GM23248 (cell line): ENCODE measurements at regions not wholly inside any gene's neighbourhood (a gene's known extent, or its start where the extent isn't known, plus 50 kb on each side); places are given as distances from the start of the nearest gene placed in this dataset.
"Not testable (repeated sequence)": the region's sequence is repeated elsewhere in the genome, so short reads cannot be mapped to it uniquely, and the experiment has no call there.

Source experiments
- EZH2 ChIP-seq: fragments of 200-600 bp; sonication (generic); IDR thresholded peaks from 2 replicates; pipeline ENCODE4 v1.6.1; 2018; ENCODE audit warnings: antibody characterized with exemption, mild to moderate bottlenecking; ENCODE audit not compliant: insufficient read depth, poor library complexity, severe bottlenecking
- EZH2phosphoT487 ChIP-seq: fragments of 200-600 bp; sonication (generic); IDR thresholded peaks from 2 replicates; pipeline ENCODE4 v1.6.1; 2018; ENCODE audit warnings: antibody characterized with exemption, moderate library complexity, mild to moderate bottlenecking, low read depth; ENCODE audit not compliant: insufficient read depth

DNA sequence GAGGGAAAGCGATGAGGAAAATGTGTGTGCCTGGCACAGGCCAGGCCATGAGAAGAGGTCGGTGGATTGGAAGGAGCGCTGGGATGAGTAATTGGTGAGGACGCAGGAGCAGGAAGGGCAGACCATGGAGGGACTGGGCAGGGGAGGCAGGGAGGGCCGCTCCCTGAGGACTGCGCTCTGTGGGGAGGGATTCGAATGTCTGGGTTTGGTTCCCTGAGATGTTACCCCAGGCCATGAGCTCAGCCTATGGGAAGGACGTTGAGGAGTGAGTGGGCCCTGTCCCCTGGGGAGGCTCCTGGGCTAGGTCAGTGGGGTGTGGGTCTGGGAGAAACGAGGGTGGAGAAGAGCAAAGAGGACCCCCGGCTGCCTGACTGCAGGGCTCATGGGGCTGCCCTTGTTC is 415.2 kb upstream of the NPAP1 start:
- TF ChIP-seq EZH2, EZH2phosphoT487: not testable (repeated sequence)
